Testis (tissue), 2 donors: ENCODE measurements at regions not wholly inside any gene's neighbourhood (a gene's known extent, or its start where the extent isn't known, plus 50 kb on each side); places are given as distances from the start of the nearest gene placed in this dataset.

Experiments used
- DNase-seq: peaks from one replicate; pipeline ENCODE4 v3.0.0-alpha.2; 2019
- H3K27ac ChIP-seq, 2 donors: fragments of 200-600 bp; sonication (generic); one replicate each; pipeline ENCODE4 v1.5.1; 2019
- H3K27me3 ChIP-seq: fragments of 200-600 bp; sonication (generic); one replicate; pipeline ENCODE4 v1.5.1; 2019
- H3K36me3 ChIP-seq: fragments of 200-600 bp; sonication (generic); one replicate; pipeline ENCODE4 v1.5.1; 2017; ENCODE audit warnings: low read depth; ENCODE audit errors: missing control alignments
- H3K4me1 ChIP-seq: fragments of 200-600 bp; sonication (generic); one replicate; pipeline ENCODE4 v1.5.1; 2019
- H3K4me3 ChIP-seq, 2 donors: fragments of 200-600 bp; sonication (generic); one replicate each; pipeline ENCODE4 v1.5.1; 2017 to 2019
- H3K9me3 ChIP-seq: fragments of 200-600 bp; sonication (generic); one replicate; pipeline ENCODE4 v1.5.1; 2017
- CTCF ChIP-seq, 3 experiments: fragments of 450-650 bp in 2 of 3; fragments of 200-600 bp in 1 of 3; sonication (generic) in 1 of 3; IDR thresholded peaks; one replicate each; pipeline ENCODE4 v1.5.1; 2016 to 2019; ENCODE audit warnings: antibody characterized with exemption in 3 of 3, mild to moderate bottlenecking in 2 of 3, moderate library complexity in 1 of 3
- POLR2A ChIP-seq: fragments of 450-650 bp; IDR thresholded peaks from one replicate; pipeline ENCODE4 v1.6.1; 2017; ENCODE audit warnings: antibody characterized with exemption, mild to moderate bottlenecking, moderate library complexity
- WGBS, 2 donors: methylation state at CpG; one replicate each; pipeline ENCODE4 v1.1.5; 2018; 5-methylcytosine and 5-hydroxymethylcytosine counted together
- intact Hi-C: fragments of 100-400 bp; cut with DNase I; formaldehyde crosslinking; loops from one replicate; pipeline ENCODE4 v1.15.1; 2023; ENCODE audit warnings: low total_unique reads

- no peak for TF ChIP-seq CTCF (IDR thresholded peaks at IDR 0.05)
- no peak for TF ChIP-seq POLR2A
- Histone ChIP-seq H3K9me3 (no peaks in the 10 kb centered on the region), H3K4me1 (no peaks in the 10 kb centered on the region), H3K4me3 (no peak overlapping the region), H3K27me3 (no peaks in the 10 kb centered on the region), H3K27ac (no peak overlapping the region), H3K36me3 (no peaks in the 10 kb centered on the region)
- intact Hi-C loops = no loop called here
- WGBS, 2 donors = 73 to 80% methylated on average over 1 of the region's 1 CpG
- DNase-seq = no peak
Observed at GRCh38 chr3:59284926-59285325, 235.1 kb upstream of the CFAP20DC start.

- WGBS, 2 donors = 59 to 72% methylated on average over 2 of the region's 2 CpGs
- TF ChIP-seq CTCF (IDR thresholded peaks at IDR 0.05) (no peak), POLR2A (no peak)
- Histone ChIP-seq H3K36me3 (no peaks in the 10 kb centered on the region), H3K4me1 (peaks cover 8% of the 10 kb centered on the region), H3K4me3 (no peak overlapping the region), H3K9me3 (no peaks in the 10 kb centered on the region), H3K27me3 (no peaks in the 10 kb centered on the region), H3K27ac (no peak overlapping the region)
- DNase-seq = no peak
- intact Hi-C loops = no loop called here
Observed at GRCh38 chr3:59280113-59280512, 230.3 kb upstream of the CFAP20DC start.

DNA sequence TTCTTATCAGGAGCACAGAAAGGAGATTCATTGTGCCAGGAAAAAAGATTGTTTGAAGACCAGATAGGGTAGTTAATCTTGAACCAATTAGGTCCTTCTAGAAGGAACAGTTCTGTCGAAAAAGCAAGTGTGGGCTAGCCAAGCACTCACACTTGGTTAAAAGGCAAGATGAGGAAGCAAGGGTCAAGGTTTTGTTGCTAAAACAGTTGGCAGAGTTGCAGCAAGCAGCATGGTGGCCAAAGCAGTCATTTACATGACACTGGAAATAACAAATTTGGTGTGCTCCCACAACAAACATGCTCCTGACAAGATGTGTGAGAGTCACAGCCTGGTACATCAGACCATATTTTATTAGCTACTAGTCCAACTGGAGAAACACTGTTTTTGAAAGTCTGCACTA is 228.0 kb upstream of the CFAP20DC start:
- no peaks in the 10 kb centered on the region for H3K27me3 ChIP-seq
- intact Hi-C loops = no loop called here
- TF ChIP-seq POLR2A = no peak
- no peaks in the 10 kb centered on the region for H3K36me3 ChIP-seq
- H3K4me1 ChIP-seq = peaks cover 8% of the 10 kb centered on the region
- H3K27ac ChIP-seq = no peak overlapping the region
- WGBS, 2 donors = 33 to 50% methylated on average over 1 of the region's 1 CpG
- H3K9me3 ChIP-seq = no peaks in the 10 kb centered on the region
- no peak overlapping the region for H3K4me3 ChIP-seq
- peak; percentile 48 for DNase-seq

DNA sequence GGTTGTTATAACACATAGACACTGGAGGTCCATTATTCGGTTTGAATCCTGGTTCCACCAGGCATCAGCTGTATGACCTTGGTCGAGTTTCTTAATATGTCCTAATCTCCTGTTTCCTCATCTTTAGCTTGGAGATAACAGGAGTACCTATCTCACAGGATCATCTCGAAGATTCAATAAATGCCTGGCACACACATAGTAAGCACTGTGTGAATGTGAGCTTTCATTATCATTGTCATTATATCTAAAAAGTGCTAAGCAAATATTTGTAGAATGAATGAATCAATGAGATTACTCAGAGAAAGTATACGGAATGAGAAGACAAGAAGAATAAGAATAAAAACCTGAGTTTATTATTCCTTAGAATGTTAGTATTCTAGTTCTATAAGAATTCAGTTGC is 227.4 kb upstream of the CFAP20DC start:
- H3K9me3 ChIP-seq = no peaks in the 10 kb centered on the region
- no peaks in the 10 kb centered on the region for H3K36me3 ChIP-seq
- no peak overlapping the region for H3K27ac ChIP-seq
- no peak for DNase-seq
- H3K4me1 ChIP-seq = peaks cover 8% of the 10 kb centered on the region
- intact Hi-C loops = no loop called here
- TF ChIP-seq CTCF (IDR thresholded peaks at IDR 0.05) (no peak), POLR2A (no peak)
- no peak overlapping the region for H3K4me3 ChIP-seq
- H3K27me3 ChIP-seq = no peaks in the 10 kb centered on the region
- WGBS, 2 donors = 69% methylated on average over 4 of the region's 4 CpGs

GRCh38 chr3:59273976-59274375 is 224.2 kb upstream of the CFAP20DC start:
- Histone ChIP-seq H3K4me1 (peaks cover 8% of the 10 kb centered on the region), H3K27me3 (no peaks in the 10 kb centered on the region), H3K4me3 (no peak overlapping the region), H3K36me3 (no peaks in the 10 kb centered on the region), H3K27ac (no peak overlapping the region), H3K9me3 (no peaks in the 10 kb centered on the region)
- no peak for DNase-seq
- TF ChIP-seq POLR2A (no peak), CTCF (IDR thresholded peaks at IDR 0.05) (no peak)
- WGBS, 2 donors = 88 to 93% methylated on average over 2 of the region's 2 CpGs
- intact Hi-C loops = no loop called here
